Mammary epithelial cell (primary cell): ENCODE measurements at regions not wholly inside any gene's neighbourhood (a gene's known extent, or its start where the extent isn't known, plus 50 kb on each side); places are given as distances from the start of the nearest gene placed in this dataset.

Experiments used
- EZH2 ChIP-seq: IDR thresholded peaks from 2 replicates; pipeline ENCODE4 v1.6.1; 2012; ENCODE audit warnings: low read length, inconsistent platforms, borderline replicate concordance
- TF ChIP-seq, protein P1 (sequence below), 2 donors: IDR thresholded peaks in 1 of 2; conservative IDR thresholded peaks in 1 of 2; 2 replicates each; pipeline ENCODE4 v1.5.1; 2011 to 2012; ENCODE audit warnings: inconsistent platforms in 2 of 2, low read length in 2 of 2, mild to moderate bottlenecking in 2 of 2, control low read depth in 1 of 2, low read depth in 1 of 2; ENCODE audit not compliant: insufficient read depth in 1 of 2; ENCODE audit errors: extremely low read depth in 1 of 2

DNA sequence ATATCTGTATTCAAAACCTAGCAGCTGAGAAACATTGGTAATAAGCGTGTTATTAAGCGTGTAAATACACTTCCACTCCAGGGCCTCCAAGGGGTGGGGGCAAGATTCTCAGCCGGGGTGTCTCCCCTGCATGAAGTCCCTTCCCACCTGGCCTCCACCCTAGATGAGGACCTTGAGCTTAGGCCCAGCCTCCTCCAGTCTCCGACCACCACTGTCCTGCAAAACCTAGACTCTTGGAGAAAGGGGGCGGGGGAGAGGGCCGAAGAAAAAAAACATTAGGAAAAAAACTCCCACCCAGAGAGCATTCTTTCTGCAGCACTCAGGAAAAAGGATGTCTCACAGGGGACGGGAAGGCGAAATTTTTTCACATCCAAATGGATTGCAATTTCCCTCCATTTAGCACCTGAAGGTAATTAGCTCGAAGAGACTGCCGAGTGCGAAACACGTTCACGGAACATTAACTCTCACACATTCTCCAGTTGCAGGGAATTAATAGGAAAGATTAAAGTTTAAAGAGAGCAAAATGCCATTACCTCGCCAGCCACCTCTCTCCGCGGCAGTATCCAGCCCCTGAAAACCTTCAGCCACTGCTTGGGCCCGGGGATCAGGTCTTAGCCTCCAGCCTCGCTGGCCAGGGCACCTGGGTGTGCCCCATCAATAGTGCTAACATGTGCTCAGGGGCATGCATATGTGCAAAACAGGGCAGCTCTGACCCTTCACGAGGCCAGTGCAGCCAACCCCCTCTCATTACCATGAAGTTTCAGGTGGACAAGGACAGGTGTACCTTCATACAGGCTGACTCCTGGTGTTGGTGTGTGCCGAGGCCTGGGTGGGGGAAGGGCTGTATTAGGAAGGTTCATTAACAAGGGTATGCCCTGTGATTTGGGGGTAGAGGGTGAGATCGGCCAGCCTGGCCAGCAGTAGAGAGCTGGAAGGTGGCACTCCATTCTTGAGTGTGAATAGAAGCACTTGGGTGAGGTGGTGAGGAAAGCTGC is 77.2 kb downstream of the HIF1AN start:
- no peak for TF ChIP-seq EZH2
- TF ChIP-seq, protein P1, sequence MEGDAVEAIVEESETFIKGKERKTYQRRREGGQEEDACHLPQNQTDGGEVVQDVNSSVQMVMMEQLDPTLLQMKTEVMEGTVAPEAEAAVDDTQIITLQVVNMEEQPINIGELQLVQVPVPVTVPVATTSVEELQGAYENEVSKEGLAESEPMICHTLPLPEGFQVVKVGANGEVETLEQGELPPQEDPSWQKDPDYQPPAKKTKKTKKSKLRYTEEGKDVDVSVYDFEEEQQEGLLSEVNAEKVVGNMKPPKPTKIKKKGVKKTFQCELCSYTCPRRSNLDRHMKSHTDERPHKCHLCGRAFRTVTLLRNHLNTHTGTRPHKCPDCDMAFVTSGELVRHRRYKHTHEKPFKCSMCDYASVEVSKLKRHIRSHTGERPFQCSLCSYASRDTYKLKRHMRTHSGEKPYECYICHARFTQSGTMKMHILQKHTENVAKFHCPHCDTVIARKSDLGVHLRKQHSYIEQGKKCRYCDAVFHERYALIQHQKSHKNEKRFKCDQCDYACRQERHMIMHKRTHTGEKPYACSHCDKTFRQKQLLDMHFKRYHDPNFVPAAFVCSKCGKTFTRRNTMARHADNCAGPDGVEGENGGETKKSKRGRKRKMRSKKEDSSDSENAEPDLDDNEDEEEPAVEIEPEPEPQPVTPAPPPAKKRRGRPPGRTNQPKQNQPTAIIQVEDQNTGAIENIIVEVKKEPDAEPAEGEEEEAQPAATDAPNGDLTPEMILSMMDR (conservative IDR thresholded peaks at IDR 0.05 in 1 of 2, IDR thresholded peaks at IDR 0.05 in 1 of 2; ENCODE audit: extremely low read depth in 1 of 2, insufficient read depth in 1 of 2, low read depth in 1 of 2, low read length in 2 of 2): no peak
